ENCODE measurements at regions not wholly inside any gene's neighbourhood (a gene's known extent, or its start where the extent isn't known, plus 50 kb on each side); places are given as distances from the start of the nearest gene placed in this dataset.

DNA sequence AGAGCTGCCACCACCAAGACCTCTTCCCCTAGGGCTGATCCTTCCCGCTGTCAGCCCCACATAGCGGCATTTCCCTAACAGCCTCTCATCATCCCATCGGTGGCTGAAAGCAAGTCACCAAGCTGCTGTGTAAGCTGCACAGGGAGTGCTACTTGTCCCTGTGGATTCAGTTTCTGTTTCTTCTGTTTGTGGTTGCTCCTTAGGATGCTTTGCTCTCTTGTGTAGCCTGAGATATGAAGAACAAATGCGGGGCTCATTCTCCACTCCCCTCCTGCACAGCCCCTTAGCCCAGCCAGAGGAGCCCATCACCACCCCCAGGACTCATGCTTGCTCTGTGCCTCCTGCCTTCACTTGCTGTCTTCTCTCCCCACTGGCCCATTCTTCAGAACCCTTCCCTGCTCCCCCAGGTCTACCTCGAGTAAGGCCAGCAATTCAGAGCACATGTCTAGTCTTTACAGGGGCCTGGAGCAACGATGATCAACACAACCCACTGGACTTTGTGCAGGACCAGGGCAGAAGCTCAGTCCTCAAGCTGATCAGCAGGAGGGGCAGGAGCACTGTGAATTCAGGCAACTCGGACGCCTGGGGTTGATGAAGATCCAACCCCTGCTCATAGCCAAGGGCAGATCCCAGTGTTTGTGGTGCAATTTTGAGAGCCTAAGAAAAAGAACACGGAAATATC is 82.6 kb upstream of the GALNT2 start:
- intact Hi-C loops (cut with DNase I) = no loop called here
- H3K27ac ChIP-seq = no peak overlapping the region
- no peaks in the 10 kb centered on the region for H3K4me1 ChIP-seq (replicated peaks in 1 of 2)
- peak in 1 of 7 donors; percentile 25 for DNase-seq
- H3K36me3 ChIP-seq (replicated peaks in 1 of 2) = no peaks in the 10 kb centered on the region
- no peak overlapping the region for H3K4me3 ChIP-seq
- no peaks in the 10 kb centered on the region for H3K27me3 ChIP-seq
- WGBS, 4 donors = 81 to 89% (median 86%) methylated on average over 7 to 9 of the region's 9 CpGs
- TF ChIP-seq, protein P1, sequence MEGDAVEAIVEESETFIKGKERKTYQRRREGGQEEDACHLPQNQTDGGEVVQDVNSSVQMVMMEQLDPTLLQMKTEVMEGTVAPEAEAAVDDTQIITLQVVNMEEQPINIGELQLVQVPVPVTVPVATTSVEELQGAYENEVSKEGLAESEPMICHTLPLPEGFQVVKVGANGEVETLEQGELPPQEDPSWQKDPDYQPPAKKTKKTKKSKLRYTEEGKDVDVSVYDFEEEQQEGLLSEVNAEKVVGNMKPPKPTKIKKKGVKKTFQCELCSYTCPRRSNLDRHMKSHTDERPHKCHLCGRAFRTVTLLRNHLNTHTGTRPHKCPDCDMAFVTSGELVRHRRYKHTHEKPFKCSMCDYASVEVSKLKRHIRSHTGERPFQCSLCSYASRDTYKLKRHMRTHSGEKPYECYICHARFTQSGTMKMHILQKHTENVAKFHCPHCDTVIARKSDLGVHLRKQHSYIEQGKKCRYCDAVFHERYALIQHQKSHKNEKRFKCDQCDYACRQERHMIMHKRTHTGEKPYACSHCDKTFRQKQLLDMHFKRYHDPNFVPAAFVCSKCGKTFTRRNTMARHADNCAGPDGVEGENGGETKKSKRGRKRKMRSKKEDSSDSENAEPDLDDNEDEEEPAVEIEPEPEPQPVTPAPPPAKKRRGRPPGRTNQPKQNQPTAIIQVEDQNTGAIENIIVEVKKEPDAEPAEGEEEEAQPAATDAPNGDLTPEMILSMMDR (IDR thresholded peaks at IDR 0.05) = peak in 1 of 6 experiments; percentile 5
- TF ChIP-seq POLR2A (IDR thresholded peaks at IDR 0.05) = no peak
- H3K9me3 ChIP-seq (replicated peaks in 1 of 3) = no peaks in the 10 kb centered on the region

DNA sequence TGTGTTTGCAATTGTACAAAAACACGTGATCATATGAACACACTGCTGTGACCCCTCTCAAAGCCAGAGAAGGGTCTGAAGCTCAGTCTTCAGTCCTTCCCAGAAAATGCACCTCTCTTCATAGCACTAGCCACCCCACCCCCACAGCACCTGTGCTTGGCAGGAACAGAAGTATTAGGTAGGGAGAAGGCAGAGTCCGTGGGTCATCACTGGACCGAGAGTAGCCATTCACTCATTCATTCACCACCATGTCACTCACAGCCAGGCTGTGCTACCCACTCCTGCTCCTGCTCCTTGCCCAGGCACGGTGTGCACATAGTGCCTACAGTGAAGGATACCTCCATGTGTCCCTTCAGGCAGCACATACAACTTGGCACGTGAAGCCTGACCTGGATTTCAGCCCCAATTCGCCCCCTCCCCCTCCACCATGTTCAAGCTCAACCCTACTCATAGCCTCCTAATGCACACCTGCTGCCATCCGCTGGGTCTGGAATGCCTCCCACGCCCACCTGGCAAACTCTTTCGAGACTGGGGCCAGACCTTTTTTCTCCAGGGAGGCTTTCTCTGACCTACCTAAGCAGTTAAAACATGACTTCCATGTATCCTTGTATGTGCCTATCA is 81.9 kb upstream of the GALNT2 start:
- no peaks in the 10 kb centered on the region for H3K4me1 ChIP-seq (replicated peaks in 1 of 2)
- H3K36me3 ChIP-seq (replicated peaks in 1 of 2) = no peaks in the 10 kb centered on the region
- no peaks in the 10 kb centered on the region for H3K27me3 ChIP-seq
- H3K4me3 ChIP-seq = no peak overlapping the region
- WGBS, 4 donors = 83 to 92% (median 90%) methylated on average over 9 of the region's 9 CpGs
- no peak overlapping the region for H3K27ac ChIP-seq
- intact Hi-C loops (cut with DNase I) = no loop called here
- TF ChIP-seq, protein P1 (IDR thresholded peaks at IDR 0.05) = peak in 1 of 6 experiments; percentile 3
- no peak for TF ChIP-seq POLR2A (IDR thresholded peaks at IDR 0.05)
- no peaks in the 10 kb centered on the region for H3K9me3 ChIP-seq (replicated peaks in 1 of 3)
- DNase-seq = no peak

DNA sequence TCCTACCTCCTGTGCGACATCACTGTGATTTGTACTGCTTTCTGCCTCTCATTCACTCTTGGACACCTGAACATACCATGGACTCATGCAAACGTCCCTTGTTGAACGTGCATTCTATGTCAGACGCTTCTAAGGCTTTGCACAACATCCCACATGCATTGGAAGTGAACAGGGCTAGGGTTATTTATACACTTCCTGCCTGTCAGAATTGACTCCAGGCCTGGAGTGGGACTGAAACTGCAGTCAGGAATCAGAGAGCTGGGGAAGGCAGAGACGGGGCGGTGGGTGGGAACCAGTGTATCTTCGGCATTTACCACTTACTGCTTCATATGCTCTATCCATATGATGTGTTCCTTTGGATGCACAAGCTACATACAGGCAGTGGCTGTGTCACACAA is 81.4 kb upstream of the GALNT2 start:
- DNase-seq = no peak
- intact Hi-C loops (cut with DNase I) = no loop called here
- Histone ChIP-seq H3K4me1 (replicated peaks in 1 of 2) (peaks cover 0 to 3% of the 10 kb centered on the region in 2 donors), H3K4me3 (no peak overlapping the region), H3K27me3 (no peaks in the 10 kb centered on the region), H3K27ac (no peak overlapping the region), H3K9me3 (replicated peaks in 1 of 3) (no peaks in the 10 kb centered on the region), H3K36me3 (replicated peaks in 1 of 2) (no peaks in the 10 kb centered on the region)
- 68 to 80% (median 76%) methylated on average over 7 of the region's 7 CpGs for WGBS, 4 donors
- TF ChIP-seq, protein P1 (IDR thresholded peaks at IDR 0.05) = no peak
- TF ChIP-seq POLR2A (IDR thresholded peaks at IDR 0.05) = no peak

- no peaks in the 10 kb centered on the region for H3K27me3 ChIP-seq
- no peaks in the 10 kb centered on the region for H3K9me3 ChIP-seq (replicated peaks in 1 of 3)
- no peak overlapping the region for H3K27ac ChIP-seq
- H3K4me1 ChIP-seq (replicated peaks in 1 of 2) = peaks cover 0 to 11% of the 10 kb centered on the region in 2 donors
- DNase-seq = no peak
- H3K4me3 ChIP-seq = no peak overlapping the region
- 70 to 77% (median 73%) methylated on average over 3 of the region's 3 CpGs for WGBS, 4 donors
- intact Hi-C loops (cut with DNase I) = no loop called here
- H3K36me3 ChIP-seq (replicated peaks in 1 of 2) = no peaks in the 10 kb centered on the region
- TF ChIP-seq POLR2A (IDR thresholded peaks at IDR 0.05) = no peak
These were observed 80.2 kb upstream of the GALNT2 start for GRCh38 chr1:229986737-229987337.
